GM12892 (cell line): ENCODE measurements at regions not wholly inside any gene's neighbourhood (a gene's known extent, or its start where the extent isn't known, plus 50 kb on each side); places are given as distances from the start of the nearest gene placed in this dataset.

Experiments
- DNase-seq: peaks from one replicate; pipeline ENCODE4 v3.0.0; 2011; ENCODE audit not compliant: insufficient read length
- FAIRE-seq: peaks from 2 replicates; lab custom pipeline; 2011; peaks lifted over from hg19 to GRCh38; lab: Jason Lieb, UNC
- POLR2A ChIP-seq: IDR thresholded peaks from 2 replicates; pipeline ENCODE4 v1.6.1; 2011; ENCODE audit warnings: low read depth, low read length, control low read depth
- POLR2AphosphoS5 ChIP-seq: IDR thresholded peaks from 2 replicates; pipeline ENCODE4 v1.6.1; 2011; ENCODE audit warnings: low read depth, low read length, control low read depth
- TAF1 ChIP-seq: IDR thresholded peaks from 2 replicates; pipeline ENCODE4 v1.6.1; 2011; ENCODE audit warnings: low read depth, mild to moderate bottlenecking, control low read depth, low read length, borderline replicate concordance

DNA sequence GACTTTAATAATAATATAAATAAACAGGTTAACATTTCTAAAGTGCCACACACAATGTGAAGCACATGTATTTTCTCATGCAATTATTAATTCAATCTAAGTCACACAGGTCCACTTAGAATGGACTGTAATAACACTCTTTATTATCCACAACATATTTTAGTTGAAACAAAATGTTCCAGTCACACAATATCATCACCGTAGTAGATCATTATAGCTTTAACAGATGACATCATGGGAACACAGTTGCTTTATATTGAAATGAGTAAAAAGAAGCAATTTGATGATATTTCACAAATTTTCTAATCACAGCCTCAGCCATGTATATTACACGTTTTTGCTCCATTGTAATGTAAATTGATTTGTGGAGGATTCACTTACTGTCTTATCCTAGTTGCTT lies 266.3 kb downstream of the MEIS1 start:
- TF ChIP-seq POLR2A = no peak
- TF ChIP-seq POLR2AphosphoS5 = no peak
- no peak for TF ChIP-seq TAF1
- DNase-seq (no peak), FAIRE-seq (no peak)

DNA sequence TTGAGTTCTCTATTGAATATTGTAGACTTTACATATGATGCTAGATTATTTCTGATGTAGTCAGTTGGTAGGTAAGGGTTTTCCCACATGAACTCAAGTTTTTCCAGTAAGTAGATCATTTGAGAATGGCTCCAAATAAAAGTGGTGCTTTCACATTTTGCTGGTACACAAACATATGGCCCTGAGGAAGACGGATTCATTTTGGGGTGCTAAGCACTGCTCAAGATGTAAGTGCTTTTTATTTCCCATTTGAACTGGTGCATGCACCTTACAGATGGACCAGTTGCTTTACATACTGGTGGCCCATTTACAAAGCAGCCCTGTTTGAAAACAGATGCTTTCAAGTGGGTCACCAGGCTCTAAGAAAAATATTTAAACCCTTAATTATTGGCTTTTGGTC lies 266.7 kb downstream of the MEIS1 start:
- FAIRE-seq (no peak), DNase-seq (no peak)
- TF ChIP-seq POLR2AphosphoS5 (no peak), TAF1 (no peak), POLR2A (no peak)

DNA sequence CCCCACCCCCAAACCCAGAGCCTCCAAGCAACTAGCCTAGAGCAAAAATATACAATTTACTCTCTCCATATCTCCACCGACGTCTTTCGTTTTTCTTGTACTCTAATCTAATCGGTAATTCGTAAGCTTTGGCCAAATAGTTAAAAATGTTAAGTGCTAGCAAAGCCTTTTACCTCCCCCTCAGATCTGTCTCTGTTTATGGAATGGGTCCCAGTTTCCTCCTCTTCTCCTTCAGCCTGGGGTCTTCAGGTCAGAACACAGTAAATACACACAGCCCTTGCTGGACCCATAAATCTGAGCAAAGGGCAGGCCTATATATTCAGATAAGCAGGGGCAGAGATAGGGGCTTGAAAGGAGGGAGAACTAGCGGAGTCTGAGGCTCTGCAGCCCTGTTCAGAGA lies 267.4 kb downstream of the MEIS1 start:
- TF ChIP-seq TAF1 (no peak), POLR2A (no peak), POLR2AphosphoS5 (no peak)
- FAIRE-seq (no peak), DNase-seq (no peak)

DNA sequence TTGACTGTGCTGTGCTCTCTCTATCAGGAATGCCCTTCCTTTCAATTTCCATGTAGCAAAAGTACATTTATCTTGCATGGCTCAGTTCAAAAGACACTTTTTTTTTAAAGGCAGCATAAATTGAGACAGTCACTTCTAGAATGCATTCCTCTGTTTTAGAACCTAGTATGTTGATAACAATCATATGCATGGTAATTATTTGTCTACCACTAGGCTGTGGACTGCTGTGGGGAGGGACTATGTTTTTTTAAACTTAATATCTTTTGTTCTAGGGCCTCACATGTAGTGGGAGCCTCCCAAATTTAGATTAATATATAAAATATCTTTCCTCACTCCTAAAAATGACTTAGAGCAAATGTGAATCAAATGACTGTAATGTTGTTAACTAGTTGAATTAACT lies 269.9 kb downstream of the MEIS1 start:
- TF ChIP-seq TAF1 (no peak), POLR2A (no peak), POLR2AphosphoS5 (no peak)
- DNase-seq (no peak), FAIRE-seq (no peak)

DNA sequence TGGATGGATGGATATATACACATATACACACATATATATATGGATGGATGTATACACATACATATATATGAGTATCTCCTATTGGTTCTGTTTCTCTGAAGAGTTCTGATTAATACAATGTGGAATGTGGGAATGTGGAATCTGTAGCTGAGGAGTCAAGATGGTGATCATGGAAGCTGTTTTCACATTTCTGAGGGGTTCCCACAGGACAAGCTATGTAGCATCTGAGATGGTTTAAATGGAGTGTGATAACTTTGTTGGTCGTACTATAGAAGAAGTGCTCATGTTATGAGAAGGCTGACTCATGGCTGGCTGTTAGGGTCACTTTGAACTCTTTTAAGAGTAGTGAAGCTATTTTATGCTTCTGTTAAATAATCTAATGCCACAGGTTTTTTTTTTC lies 279.7 kb downstream of the MEIS1 start:
- TF ChIP-seq POLR2A (no peak), TAF1 (no peak), POLR2AphosphoS5 (no peak)
- DNase-seq (no peak), FAIRE-seq (no peak)

DNA sequence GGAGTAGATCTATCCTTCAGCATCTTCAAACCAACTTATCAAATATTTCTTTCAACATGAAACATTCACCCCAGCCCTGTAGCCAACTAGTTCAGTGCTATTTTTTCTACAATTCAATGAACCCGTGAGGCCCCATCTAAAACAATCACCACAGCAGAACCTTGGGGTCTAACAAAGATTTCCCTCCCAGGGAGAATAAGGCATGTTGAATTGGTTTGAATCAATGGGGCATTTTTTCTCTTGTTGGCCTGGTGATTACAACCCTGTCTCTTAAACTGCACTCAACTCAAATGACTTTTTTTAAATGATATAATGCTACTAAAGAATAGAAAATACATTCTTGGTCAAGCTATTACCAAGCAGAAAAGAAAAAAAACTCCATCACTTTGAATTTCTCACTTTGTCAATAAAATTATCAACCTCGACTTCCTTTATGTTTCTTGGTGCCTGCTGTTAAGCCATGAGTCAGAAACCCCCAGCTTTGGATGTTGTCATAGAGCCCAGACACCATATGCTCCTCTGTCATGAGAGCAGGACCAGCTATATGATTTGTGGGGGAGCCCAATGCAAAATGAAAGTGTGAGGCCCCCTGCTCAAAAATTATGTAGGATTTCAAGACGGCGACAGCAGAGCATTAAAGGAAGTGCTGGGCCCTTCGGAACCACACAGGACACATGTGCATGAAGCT lies 282.4 kb downstream of the MEIS1 start:
- TF ChIP-seq TAF1 (no peak), POLR2A (no peak), POLR2AphosphoS5 (no peak)
- no peak for DNase-seq
- no peak for FAIRE-seq

DNA sequence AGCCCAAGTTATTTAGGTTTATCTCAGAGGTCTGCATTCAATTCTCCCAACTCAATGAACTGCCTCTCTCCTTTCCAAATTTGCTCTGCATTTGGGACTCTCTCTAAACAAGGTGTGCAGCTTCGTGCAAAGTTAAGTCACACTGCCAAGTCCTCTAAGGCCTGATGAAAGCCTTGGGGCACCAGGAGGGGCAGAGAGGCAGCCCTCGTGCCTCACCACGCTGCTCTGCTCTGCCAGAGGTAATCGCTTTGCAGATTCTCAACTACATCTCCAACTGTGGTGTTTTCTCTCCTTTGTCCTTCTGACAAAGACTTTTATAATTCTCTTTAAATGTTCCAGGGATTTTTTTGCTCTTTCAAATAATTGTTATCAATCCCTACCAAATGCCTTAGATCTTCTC lies 283.0 kb downstream of the MEIS1 start:
- DNase-seq (no peak), FAIRE-seq (no peak)
- TF ChIP-seq POLR2AphosphoS5 (no peak), POLR2A (no peak), TAF1 (no peak)

DNA sequence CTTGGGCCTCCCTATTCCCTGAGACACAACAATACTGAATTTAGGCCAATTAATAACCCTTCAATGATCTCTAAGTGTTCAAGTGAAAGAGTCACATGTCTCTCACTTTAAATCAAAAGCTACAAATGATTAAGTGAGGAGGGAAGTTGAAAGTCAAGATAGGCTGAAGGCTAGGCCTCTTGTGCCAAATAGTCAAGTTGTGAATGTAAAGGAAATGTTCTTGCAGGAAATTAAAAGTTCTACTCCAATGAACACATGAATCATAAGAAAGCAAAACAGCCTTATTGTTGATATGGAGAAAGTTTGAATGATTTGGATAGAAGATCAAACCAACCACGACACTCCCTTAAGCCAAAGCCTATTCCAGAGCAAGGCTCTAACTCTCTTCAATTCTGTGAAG lies 286.9 kb downstream of the MEIS1 start:
- TF ChIP-seq POLR2AphosphoS5 (no peak), TAF1 (no peak)
- FAIRE-seq (no peak), DNase-seq (no peak)

DNA sequence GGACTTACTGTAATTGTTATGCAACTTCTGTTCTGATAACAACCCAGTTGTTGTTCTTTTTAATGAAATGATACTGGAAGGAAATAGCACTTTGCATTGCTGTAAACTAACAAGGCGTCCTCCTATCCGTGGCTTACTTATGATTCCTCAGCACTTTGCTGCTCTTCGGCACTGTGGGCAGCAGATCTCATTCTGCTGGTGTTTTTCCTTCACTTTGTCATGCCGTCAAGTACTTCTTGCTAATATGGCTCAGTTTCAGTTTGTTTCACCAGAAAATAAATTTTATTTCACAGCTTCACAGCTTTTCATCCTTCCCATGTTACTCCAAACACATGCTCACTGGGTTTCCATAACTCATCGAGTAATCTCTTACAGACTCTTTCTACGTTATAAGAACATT lies 289.3 kb downstream of the MEIS1 start:
- DNase-seq (no peak), FAIRE-seq (no peak)
- TF ChIP-seq POLR2A = no peak

DNA sequence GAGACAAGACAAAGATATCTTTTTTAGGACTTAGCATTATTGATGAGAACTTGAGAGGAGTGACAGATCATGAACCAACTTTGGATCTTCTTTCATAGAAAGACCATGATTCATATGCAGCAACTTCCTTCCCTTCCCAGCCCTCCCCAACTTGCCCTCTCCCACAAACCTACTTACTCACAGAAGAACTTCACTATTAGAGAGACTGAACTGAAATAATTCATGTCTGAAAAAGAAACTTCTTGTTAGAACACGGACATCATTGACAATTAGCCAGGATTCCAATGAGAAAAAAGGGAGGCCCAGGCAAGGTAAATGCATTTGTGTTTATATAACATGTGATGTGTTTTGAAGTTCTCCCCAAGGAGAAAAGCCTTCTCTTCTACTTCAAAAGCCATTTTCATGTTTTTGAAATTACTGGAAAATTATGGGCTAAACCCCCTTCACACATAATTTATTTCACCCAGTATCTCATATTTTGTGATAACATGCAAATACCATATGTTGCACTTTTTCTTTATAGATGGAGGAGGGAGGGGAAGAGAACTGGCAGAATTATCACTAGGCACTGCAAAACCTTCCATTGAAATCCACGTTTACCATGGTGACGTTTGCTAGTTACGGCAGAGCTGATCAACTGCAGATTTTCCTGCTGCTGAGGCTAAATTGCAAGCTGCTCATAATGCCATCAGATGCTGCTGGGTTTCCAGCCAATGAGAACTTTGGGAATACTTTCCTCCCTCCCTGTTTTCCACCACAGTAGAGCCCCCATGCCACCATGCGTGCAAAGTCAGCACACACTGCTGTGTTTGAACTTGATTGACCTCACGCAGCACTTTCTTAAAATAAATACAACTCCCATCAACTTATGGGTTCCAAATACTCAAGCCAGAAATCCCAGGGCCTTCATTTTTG lies 294.7 kb downstream of the MEIS1 start:
- FAIRE-seq (no peak), DNase-seq (no peak)
- TF ChIP-seq TAF1 (no peak), POLR2AphosphoS5 (no peak)

DNA sequence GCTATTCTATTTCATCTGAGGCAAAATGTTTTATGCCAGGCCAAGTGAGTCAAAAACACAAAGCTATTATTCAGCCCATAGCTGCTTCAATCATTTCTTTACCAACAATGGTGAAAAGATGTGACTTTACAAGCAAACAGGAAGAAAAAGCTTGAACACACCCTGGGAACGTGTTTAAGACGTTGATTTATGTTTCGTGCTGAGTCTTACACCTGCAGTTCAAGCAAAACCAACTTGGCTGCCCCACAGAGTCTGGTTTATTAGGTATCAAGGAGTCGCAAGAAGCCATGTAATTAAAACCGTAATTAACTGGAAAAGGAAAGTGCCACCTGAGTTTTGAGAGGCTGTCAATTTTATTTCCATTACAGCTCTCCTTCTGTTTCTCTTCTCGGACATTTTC lies 295.5 kb downstream of the MEIS1 start:
- FAIRE-seq (no peak), DNase-seq (no peak)
- TF ChIP-seq TAF1 (no peak), POLR2A (no peak)

DNA sequence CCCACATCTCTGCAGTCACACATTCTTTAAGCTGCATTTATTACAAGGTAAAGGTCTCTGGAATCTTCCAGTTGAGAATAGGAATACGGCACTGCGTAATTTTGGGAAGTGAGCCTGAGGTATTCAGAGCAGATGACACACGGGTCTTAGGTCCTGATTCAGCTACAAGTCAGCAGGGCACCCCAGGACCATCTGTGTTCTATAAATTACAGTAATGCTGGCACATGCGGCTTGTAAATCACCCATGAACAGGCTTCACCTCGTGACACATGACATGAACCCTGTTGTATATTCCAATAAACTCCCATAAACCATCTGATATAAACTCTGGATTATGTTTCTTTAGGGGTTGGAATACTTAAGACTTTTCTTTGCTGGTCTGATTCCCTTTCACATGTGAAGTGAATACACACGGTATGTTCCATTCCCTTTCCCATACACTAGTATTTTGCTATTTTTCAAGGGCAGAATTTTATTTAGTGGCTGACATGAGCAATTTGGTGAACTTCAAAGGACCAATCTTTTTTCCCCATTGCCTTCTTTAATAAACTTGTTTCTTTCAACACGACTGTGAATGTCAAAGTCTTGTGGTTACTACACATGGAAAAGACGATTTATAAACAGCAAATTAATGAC lies 298.6 kb downstream of the MEIS1 start:
- no peak for FAIRE-seq
- DNase-seq = no peak
- no peak for TF ChIP-seq POLR2A
- no peak for TF ChIP-seq TAF1
- TF ChIP-seq POLR2AphosphoS5 = no peak
